Renal pelvis (tissue), 1 donor: ENCODE measurements at regions not wholly inside any gene's neighbourhood (a gene's known extent, or its start where the extent isn't known, plus 50 kb on each side); places are given as distances from the start of the nearest gene placed in this dataset.
"Not testable (repeated sequence)": the region's sequence is repeated elsewhere in the genome, so short reads cannot be mapped to it uniquely, and the experiment has no call there.

Source experiments
- DNase-seq: peaks from one replicate; pipeline ENCODE4 v3.0.0-alpha.2; 2013

DNA sequence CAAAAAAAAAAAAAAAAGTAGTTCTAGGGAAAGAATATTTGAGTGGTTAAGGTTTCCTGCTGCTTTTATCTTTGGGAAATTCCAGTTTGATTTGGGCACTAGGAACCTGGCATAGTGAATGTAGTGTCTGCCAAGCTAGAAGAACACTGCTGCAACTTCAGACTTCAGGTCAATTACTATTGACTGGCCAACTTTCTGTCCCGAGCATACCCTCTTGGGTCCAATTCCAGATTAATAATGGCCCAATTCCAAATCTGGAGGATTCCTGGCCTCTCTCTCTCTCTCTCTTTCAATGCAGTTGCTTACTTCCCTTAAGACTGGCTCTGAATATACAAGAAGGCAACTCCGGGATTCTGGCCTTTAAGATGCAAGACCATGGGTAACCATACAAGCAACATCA lies 74.9 kb downstream of the ANKEF1 start:
- DNase-seq, result no peak

DNA sequence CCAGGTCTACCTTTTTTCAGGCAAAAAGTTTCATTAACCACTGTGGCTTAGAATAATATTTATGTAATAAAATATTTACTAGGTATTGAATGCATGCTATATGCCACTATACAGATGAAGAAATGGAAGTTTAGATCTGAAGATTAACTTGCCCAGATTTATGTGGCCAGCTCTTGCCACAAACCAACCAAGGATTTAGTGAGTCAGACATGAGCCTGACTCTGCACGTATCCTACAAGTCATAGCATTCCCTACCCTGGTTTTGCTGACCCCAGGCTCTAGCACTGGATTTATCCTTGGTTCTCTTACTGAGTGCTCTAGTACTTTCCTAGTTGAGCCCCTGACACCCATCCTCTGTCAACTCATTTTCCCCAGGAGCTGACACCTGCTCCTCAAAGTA lies 75.4 kb downstream of the ANKEF1 start:
- no peak for DNase-seq

DNA sequence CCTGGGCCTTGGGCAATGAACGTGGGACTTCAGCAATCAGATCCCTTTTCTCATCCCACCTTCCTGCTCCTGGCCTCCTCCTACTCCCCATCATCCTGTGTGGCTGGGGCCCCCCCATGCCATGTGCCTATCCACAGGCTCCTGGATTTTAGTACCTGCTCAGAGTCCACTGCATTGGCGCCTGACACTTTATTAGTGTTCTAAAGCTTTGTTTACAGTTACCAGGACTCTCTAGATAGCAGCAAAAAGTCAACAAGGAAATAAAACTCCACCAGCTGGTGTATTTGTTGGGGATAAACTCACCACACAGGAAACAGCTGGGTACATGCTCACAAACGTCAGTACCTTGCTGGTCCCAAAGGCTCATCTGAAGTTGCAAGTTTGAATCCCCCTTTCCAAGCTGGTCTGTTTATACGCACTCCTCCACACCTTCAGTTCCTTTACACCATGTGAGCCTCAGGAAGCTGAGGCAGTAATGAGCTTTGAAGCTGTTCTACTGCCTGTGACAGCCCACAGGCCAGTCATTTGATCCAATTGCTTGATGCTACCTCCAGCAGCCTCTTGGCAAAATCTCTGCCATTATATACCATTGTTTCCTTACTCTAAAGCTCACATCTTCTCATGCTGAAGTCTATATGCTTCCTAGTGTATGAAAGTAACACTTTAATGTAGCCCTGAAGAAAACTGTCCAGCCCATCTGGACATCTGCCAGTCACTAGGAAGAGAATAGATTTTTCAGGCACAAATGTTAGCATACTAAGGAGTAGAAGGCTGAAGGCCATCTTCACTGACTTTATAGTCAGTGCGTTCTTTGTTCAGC lies 76.6 kb downstream of the ANKEF1 start:
- no peak for DNase-seq

DNA sequence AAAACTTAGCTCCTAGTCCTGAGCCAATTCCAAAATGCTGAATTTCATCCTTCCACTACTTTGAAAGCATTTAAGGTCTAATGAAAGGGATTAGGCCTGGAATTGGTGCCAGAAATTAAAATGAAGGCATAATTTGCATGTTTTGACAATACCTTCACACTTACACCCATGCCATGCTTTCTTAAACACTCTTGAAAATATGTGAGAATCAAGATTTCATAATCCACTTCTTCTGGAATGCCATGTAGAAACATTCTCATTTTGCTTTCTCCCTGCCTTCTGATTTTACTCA lies 77.1 kb downstream of the ANKEF1 start:
- DNase-seq, result no peak

DNA sequence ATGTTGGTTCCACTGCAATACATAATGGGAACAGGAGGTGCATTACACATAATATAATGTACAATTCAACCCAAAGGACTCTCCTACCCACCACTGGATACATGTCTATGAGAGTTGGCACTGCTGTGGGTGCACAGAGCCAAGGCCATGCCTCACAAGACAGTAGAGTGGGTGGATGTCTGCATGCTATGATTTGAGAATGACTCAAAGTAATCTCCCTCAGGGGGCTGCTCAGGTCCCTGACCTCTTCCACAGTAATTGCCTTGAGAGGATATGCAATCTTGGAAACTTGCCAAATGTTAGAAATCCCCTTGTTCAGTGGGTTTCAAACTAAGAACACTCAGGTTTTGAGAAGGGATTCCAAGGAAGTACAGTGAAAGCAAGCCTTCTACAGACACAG lies 79.0 kb downstream of the ANKEF1 start:
- no peak for DNase-seq

DNA sequence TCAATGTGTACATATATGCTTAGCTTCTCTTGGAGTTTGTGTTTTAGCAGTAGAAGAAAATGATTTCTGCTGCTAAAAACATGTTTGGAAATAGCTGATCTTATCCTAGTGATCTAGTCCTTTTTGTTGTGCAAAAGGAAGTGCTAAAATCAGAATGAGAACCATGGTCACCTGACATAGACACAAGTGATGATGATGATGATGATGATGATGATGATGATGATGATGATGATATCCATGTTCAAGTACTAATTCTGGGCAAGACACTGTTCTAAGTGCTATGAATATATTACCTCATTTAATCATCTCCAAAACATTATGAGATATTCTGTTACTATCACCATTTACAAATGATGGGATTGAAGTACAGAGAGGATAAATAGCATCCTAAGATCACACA lies 79.8 kb downstream of the ANKEF1 start:
- DNase-seq, result no peak

DNA sequence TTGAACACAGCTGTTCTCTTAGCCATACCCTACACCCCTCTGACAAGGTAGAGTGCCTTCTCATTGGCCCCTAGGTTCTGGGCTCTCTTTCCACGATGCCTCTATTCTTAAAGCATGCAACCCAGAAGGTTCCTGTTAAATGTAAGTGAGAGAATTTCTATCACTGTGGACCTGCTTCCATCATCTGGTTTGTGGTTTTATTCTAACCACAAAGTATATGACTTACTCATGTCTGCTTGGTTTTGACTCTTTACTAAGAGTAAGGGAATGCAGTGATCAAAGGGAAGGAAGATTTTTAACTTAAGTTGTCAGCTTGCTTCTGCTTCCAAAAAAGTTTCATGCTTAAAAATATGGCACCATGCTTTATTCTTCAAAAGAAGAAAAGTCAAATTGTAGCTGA lies 80.2 kb downstream of the ANKEF1 start:
- DNase-seq, result no peak

DNA sequence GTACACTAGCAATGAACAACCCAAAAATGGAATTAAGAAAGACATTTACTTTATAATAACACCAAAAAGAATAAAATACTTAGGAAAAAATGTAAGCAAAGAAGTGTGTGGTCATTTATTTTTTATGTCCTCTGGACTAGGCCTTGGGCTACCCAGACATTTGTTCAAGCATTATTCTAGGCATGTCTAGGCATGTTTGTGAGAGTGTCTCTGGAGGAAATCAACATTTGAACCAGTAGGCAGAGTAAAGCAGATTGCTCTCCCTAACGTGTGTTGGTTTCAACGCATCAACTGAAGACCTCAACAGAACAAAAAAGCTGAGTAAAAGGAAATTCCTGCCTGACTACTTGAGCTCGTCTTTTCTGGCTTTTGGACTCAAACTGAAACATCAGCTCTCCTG lies 84.5 kb downstream of the ANKEF1 start:
- no peak for DNase-seq

DNA sequence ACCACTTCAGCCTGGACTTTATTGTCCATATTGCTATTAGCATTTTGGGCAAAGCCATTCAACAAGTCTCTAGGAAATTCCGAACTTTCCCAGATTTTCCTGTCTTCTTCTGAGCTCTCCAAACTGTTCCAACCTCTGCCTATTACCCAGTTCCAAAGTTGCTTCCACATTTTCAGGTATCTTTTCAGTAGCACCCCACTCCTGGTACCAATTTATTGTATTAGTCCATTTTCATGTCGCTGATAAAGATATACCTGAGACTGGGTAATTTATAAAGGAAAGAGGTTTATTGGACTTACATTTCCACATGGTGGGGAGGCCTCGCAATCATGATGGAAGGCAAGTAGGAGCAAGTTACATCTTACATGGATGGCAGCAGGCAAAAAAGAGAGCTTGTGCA lies 90.1 kb downstream of the ANKEF1 start:
- not testable (repeated sequence) for DNase-seq

DNA sequence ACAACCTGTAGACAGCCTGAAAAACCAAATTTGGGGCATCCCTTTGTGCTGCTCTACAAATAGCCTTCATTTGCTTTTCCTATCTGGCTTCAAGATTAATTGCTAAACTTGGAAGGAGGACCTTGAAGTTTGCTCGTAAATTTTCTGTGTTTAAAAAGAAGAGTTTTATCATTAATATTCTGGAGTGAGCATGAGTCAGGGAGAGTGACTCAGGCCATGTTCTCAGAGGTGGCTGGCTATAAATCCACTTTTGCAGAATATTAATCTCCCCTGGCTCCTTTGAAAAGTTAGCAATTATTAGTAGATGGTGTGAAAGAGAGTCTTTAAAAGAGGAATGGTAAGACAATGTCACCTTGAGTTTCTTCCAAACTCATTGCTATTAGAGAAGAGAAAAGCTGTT lies 91.0 kb downstream of the ANKEF1 start:
- no peak for DNase-seq

DNA sequence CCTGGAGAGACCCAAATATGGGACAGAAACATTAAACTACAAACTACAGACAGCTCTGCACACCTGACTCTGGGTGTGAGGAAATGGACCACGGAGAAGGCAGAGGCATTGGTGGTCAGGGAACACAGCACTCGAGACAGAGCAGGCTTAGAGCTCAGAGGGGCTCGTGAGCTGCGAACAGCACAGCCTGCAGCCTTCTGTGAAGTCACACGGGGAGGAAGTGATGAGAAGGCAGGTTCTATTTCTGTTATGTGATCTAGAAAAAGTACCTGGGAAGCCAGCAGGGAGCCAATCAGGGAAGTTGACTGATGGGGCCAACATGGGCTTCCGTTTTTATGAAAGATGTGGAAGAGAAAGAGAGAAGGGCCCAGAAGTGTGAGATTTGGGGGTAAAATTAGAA lies 88.9 kb upstream of the SNAP25 start:
- DNase-seq, result no peak

DNA sequence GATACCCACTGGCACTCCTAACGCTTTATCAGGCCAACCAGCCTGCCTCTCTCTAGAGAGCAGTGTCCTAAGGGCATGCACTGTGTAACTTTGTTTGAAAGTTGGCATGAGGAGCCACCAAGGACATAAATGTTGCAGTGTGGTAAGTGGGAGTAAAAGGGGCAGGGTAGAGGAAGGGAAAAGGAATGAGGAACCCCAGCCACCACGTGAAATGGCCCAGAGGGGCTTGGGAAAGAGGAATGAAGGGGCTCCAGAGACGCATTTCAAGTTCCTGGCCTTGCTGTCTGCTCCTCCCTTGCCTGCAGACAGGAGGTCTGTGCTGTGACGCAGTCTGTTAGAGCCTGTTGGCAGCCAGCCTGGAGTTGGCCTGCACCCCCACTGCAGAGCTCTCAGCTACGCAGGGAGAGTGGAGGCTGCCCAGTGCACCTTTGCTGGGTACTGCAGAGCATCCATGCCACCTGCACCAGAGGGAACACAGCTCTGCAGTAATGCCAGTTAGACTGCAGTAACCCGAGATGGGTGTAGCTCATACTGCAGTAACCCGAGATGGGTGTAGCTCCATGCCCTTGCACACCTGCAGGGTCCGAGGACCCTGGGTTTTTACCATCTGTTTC lies 86.8 kb upstream of the SNAP25 start:
- peak; percentile 27 for DNase-seq

DNA sequence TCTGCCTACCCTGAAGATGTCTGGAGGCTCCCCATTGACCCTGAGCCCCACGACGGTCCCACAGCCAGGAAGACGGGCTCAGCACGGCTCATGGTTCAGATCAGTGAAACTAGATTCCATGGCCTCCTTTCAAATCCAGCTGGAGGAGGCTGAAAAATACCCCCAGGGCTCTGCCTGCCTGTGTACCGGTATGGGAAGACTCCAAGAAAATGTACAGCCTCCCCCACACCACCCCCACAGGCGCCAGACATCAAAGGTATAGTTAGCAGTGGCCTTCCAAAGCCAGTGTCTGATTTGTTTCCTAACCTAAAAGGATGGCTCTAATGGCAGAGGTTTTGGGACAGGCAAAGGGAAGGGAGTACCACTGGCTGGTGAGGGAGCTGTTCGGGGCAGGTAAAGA lies 86.2 kb upstream of the SNAP25 start:
- peak; percentile 9 for DNase-seq

DNA sequence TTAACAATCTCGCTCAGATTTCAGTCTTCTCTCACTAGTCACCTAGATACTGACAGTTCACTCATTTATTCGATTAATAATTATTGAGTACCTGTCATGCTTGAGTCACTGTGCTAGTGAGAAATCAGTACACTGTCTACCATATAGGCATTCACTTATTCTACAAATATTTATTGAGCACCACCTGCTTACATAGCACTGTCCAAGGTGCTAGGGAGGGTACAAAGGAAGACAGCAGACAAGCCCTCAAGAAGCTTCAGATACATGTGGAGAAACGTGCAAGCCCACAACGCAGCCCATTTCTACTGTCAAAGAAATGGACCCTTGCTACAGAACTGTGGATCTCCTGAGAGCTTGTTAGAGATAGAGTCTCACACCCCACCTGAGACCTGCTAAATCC lies 85.1 kb upstream of the SNAP25 start:
- DNase-seq, result no peak

DNA sequence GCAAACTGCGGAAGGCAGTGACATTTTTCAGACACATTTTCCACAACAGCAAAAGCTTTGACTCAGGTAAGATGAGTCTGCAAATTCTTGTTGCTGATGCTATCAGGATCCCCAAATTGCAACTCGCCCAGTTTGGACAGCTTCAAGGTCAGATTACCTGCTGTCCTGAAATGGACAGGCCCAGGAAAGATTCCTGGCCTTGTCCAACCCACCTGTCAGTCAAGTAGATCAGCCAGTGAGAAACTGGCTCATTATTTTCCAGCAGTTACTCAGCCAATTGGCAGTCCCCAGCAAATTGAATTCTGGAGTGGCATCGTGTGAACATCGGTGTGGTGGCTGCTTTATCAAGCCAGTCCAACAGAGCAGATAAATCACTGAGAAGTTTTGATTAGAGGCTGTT lies 84.5 kb upstream of the SNAP25 start:
- no peak for DNase-seq

DNA sequence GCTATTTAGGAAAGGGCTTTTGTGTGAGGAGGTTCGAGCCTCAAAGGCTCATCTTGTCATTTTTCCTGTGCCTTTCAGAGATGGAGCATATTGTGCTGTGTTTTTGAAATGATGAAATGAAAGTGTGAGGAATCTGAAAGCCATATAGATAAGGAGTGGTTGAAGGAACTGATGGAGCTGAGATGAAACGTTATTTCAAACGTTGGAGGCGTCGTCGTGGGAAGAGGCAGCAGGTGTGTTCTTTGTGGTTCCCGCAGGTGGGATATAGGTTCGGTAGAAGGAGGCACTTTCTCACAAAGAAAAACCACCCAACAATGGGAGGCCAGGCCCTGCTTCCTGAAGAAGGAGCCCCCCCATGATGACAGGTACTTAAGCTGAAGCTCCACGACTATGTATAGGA lies 83.2 kb upstream of the SNAP25 start:
- DNase-seq, result no peak

DNA sequence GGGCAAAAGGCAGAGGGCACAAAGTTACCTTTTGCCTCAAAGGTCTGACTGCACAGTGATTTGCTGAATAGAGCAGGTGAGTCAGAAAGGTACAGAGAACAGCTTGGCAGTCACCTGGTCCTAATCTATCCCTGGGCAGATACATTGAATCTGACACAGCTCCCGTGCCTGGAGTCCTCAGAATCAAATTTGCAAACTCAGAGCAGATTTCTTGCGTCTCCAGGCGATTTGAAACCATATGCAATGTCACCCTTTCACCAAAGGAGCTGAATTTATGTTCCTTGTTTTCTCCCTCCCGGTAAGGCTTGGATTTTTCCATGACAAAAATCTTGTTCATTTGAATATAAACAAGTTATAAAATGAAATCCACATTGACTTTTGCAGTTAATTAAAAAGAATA lies 81.6 kb upstream of the SNAP25 start:
- DNase-seq, result no peak

DNA sequence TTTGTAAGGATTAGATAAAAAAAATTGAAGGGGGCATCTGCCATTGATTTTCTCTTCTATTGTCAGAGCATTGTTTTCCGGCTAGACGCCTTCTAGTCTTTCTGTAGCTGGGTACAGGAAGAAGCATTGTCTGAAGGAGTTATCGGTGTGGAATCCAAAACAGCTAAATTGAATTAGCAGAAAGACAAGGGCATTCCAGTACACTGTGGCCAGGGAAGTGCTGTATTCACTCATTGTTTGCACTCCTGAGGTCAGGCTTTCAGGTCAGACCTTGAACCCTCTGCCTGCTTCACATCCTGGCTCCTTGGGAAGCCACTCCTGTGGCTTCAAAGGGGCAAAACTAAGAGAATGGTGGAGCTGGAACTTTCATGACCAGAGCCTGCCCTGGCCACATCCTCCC lies 81.1 kb upstream of the SNAP25 start:
- no peak for DNase-seq

DNA sequence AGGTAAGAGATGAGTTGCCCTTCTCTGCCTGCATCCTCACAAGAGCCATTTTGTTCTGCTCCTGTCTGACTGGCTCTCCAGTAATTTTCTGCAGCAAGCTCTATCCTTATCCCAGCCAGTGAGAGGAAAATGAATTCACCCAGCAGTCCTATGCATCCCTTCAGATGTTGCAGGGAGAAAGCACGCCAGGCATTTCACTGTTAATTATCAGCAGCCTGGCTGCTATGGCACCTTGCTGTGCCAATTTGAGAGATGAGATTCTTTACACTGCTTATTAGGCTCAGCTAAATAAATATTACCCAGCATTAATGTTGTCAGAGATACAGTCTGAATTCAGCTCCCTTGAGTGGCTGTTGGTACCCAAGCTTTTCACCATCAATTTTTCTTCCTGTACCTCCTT lies 61.1 kb upstream of the SNAP25 start:
- no peak for DNase-seq

DNA sequence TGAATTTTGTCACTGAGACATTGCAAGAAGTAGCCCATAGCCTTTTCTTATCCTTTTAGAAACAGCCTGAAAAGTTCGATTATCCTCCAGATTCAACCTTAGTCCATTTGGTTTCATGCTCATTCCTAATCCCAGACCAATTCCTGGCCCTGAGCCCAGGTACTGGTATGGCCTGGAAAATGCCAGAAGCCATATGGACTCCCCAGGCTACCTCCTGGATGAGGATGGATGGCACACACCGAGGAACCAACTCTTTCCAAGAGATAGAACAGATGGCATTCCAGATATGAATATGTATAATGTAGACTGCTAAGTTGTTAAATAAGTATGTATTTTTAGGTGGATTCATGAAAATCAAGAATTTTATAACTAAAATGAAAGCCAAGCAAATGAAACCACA lies 51.6 kb upstream of the SNAP25 start:
- no peak for DNase-seq

DNA sequence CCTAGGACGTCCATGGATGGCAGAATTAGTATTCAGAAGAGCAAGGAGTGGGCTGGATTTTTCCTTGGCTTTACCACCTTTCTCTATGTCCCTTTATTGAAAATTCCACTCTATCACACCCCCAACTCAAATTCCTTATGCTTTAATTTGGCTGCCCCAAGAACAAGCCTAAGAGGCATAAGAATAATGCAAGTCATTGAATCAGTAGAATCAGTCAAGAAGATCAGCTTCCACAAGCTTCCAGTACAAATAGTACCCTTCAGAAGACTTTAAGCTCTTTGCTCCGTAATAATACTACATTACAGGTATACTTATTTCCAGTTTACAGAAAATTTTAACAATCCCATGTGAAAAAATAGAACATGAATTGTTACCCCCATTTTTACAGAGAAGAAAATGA lies 51.0 kb upstream of the SNAP25 start:
- no peak for DNase-seq
